Panc1 (cell line): ENCODE measurements at regions not wholly inside any gene's neighbourhood (a gene's known extent, or its start where the extent isn't known, plus 50 kb on each side); places are given as distances from the start of the nearest gene placed in this dataset.
"Not testable (repeated sequence)": the region's sequence is repeated elsewhere in the genome, so short reads cannot be mapped to it uniquely, and the experiment has no call there.

Experiments used
- ATAC-seq: fragments of 200-7000 bp; cut with Tn5 transposase; 2 replicates; pipeline ENCODE4 v1.9.1; 2020; ENCODE audit warnings: mild to moderate bottlenecking, moderate library complexity
- BruUV-seq: library from RNA; stranded (reverse); fragments of 400-500 nt; replicated peaks from 2 replicates; lab custom pipeline; 2021; lab: Mats Ljungman, UMichigan
- CTCF ChIA-PET: fragments of 300-600 bp; sonication (Branson Sonifier 250); formaldehyde crosslinking; loops from one replicate; lab custom pipeline; 2022; ENCODE audit warnings: antibody characterized with exemption; lab: Charles Lee
- POLR2A ChIA-PET: fragments of 300-600 bp; sonication (Branson Sonifier 250); formaldehyde crosslinking; loops from one replicate; lab custom pipeline; 2022; ENCODE audit warnings: antibody characterized with exemption; lab: Charles Lee
- DNase-seq: peaks from one replicate; pipeline ENCODE4 v3.0.0-alpha.2; 2010; ENCODE audit warnings: low read depth, low spot score
- H3K27ac ChIP-seq: 2 replicates; pipeline ENCODE4 v1.5.1; 2011; ENCODE audit warnings: mild to moderate bottlenecking, low read length, inconsistent platforms
- H3K27me3 ChIP-seq: fragments of 200-500 bp; sonication (Bioruptor generic); 2 replicates; pipeline ENCODE4 v1.6.0; 2014; ENCODE audit warnings: low read length, inconsistent platforms; ENCODE audit not compliant: control insufficient read depth, insufficient read depth
- H3K36me3 ChIP-seq: fragments of 200-500 bp; sonication (Bioruptor generic); 2 replicates; pipeline ENCODE4 v1.5.1; 2014; ENCODE audit warnings: inconsistent platforms, mild to moderate bottlenecking, low read length, moderate library complexity; ENCODE audit not compliant: control insufficient read depth, insufficient read depth
- H3K4me1 ChIP-seq: 2 replicates; pipeline ENCODE4 v1.5.1; 2011; ENCODE audit warnings: inconsistent platforms, mild to moderate bottlenecking, low read length, moderate library complexity; ENCODE audit not compliant: control insufficient read depth, insufficient read depth
- H3K4me3 ChIP-seq, 2 experiments: 2 replicates each; pipeline ENCODE4 v1.5.1; 2011 to 2012; ENCODE audit warnings: low read depth in 2 of 2, low read length in 2 of 2, mild to moderate bottlenecking in 2 of 2, inconsistent platforms in 1 of 2, moderate library complexity in 1 of 2
- H3K9me3 ChIP-seq: fragments of 200-500 bp; sonication (Bioruptor generic); 2 replicates; pipeline ENCODE4 v1.5.1; 2014; ENCODE audit warnings: low read depth, mild to moderate bottlenecking, inconsistent platforms, low read length, moderate library complexity; ENCODE audit not compliant: control insufficient read depth, insufficient read depth
- POLR2AphosphoS5 ChIP-seq: IDR thresholded peaks from 2 replicates; pipeline ENCODE4 v1.6.1; 2012; ENCODE audit warnings: mild to moderate bottlenecking, low read depth, low read length, moderate library complexity
- SIN3A ChIP-seq: IDR thresholded peaks from 2 replicates; pipeline ENCODE4 v1.6.1; 2012; ENCODE audit warnings: low read depth, mild to moderate bottlenecking, low read length, moderate library complexity, borderline replicate concordance; ENCODE audit not compliant: insufficient read depth
- TCF7L2 ChIP-seq: IDR thresholded peaks from 2 replicates; pipeline ENCODE4 v1.6.1; 2011; ENCODE audit warnings: mild to moderate bottlenecking, low read depth, low read length, inconsistent platforms
- in situ Hi-C: cut with HindIII; loops from 2 replicates; pipeline ENCODE4 v1.10.0; 2016; ENCODE audit warnings: low sequenced_read_pairs, low pct_unique_long_range_greater_than_20kb
- intact Hi-C: fragments of 100-400 bp; cut with micrococcal nuclease; formaldehyde crosslinking; loops from one replicate; pipeline ENCODE4 v1.10.0; 2022; ENCODE audit not compliant: unreplicated experiment
- TF ChIP-seq, protein P1 (sequence below): fragments of 450-650 bp; IDR thresholded peaks from 2 replicates; pipeline ENCODE4 v1.5.1; 2017; ENCODE audit warnings: mild to moderate bottlenecking
- TF ChIP-seq, protein P2 (sequence below), 2 experiments: IDR thresholded peaks; 2 replicates each; pipeline ENCODE4 v1.6.1; 2011 to 2012; ENCODE audit warnings: low read depth in 2 of 2, control low read depth in 1 of 2, low read length in 1 of 2, mild to moderate bottlenecking in 1 of 2, moderate library complexity in 1 of 2; ENCODE audit not compliant: insufficient read depth in 1 of 2

DNA sequence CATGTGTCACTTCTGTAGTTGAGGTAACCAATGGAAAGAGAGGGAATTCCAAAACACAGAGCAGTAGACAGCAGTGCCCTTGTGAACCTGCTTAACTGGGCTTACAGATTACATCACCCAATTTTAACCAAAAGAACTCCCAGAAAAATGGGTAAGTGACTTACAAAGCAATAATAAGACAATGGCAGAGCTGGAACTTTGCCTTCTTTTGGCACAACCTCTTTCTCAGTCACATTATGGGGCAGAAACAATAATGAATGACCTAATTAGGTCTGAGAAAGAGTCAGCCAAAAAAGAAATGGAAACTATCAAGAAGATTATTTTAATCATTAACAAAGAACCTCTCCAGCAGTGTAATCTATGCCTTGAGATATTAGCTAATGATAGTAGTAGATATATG lies 146.5 kb downstream of the SPATA31D1 start:
- H3K27me3 ChIP-seq: no peaks in the 10 kb centered on the region
- BruUV-seq: no TSS peak
- in situ Hi-C loops (no loop called here), intact Hi-C loops (no loop called here)
- no peaks in the 10 kb centered on the region for H3K9me3 ChIP-seq
- ATAC-seq (no peak), DNase-seq (no peak)
- POLR2A ChIA-PET: no interaction called here
- no peak overlapping the region for H3K4me3 ChIP-seq
- H3K36me3 ChIP-seq: no peaks in the 10 kb centered on the region
- CTCF ChIA-PET: no interaction called here
- no peak overlapping the region for H3K27ac ChIP-seq
- no peaks in the 10 kb centered on the region for H3K4me1 ChIP-seq
- TF ChIP-seq POLR2AphosphoS5 (no peak), SIN3A (no peak), TCF7L2 (no peak)
- TF ChIP-seq, protein P1, sequence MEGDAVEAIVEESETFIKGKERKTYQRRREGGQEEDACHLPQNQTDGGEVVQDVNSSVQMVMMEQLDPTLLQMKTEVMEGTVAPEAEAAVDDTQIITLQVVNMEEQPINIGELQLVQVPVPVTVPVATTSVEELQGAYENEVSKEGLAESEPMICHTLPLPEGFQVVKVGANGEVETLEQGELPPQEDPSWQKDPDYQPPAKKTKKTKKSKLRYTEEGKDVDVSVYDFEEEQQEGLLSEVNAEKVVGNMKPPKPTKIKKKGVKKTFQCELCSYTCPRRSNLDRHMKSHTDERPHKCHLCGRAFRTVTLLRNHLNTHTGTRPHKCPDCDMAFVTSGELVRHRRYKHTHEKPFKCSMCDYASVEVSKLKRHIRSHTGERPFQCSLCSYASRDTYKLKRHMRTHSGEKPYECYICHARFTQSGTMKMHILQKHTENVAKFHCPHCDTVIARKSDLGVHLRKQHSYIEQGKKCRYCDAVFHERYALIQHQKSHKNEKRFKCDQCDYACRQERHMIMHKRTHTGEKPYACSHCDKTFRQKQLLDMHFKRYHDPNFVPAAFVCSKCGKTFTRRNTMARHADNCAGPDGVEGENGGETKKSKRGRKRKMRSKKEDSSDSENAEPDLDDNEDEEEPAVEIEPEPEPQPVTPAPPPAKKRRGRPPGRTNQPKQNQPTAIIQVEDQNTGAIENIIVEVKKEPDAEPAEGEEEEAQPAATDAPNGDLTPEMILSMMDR: no peak
- TF ChIP-seq, protein P2, sequence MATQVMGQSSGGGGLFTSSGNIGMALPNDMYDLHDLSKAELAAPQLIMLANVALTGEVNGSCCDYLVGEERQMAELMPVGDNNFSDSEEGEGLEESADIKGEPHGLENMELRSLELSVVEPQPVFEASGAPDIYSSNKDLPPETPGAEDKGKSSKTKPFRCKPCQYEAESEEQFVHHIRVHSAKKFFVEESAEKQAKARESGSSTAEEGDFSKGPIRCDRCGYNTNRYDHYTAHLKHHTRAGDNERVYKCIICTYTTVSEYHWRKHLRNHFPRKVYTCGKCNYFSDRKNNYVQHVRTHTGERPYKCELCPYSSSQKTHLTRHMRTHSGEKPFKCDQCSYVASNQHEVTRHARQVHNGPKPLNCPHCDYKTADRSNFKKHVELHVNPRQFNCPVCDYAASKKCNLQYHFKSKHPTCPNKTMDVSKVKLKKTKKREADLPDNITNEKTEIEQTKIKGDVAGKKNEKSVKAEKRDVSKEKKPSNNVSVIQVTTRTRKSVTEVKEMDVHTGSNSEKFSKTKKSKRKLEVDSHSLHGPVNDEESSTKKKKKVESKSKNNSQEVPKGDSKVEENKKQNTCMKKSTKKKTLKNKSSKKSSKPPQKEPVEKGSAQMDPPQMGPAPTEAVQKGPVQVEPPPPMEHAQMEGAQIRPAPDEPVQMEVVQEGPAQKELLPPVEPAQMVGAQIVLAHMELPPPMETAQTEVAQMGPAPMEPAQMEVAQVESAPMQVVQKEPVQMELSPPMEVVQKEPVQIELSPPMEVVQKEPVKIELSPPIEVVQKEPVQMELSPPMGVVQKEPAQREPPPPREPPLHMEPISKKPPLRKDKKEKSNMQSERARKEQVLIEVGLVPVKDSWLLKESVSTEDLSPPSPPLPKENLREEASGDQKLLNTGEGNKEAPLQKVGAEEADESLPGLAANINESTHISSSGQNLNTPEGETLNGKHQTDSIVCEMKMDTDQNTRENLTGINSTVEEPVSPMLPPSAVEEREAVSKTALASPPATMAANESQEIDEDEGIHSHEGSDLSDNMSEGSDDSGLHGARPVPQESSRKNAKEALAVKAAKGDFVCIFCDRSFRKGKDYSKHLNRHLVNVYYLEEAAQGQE (IDR thresholded peaks at IDR 0.05; ENCODE audit: insufficient read depth in 1 of 2, low read depth in 2 of 2, low read length in 1 of 2): no peak

DNA sequence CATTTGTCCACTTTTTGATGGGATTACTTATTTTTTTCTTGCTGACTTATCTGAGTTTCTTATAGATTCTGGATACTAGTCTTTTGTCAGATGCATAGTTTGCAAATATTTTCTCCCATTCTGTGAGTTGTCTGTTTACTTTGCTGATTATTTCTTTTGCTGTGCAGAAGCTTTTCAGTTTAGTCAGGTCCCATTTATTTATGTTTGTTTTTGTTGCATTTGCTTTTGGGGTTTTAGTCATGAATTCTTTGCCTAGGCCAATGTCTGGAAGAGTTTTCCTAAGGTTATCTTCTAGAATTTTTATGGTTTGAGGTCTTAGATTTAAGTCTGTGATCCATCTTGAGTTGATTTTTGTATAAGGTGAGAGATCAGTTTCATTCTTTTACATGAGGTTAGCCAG lies 149.5 kb downstream of the SPATA31D1 start:
- H3K27me3 ChIP-seq, H3K4me3 ChIP-seq, H3K4me1 ChIP-seq, POLR2A ChIA-PET, ATAC-seq, DNase-seq, CTCF ChIA-PET, intact Hi-C loops, H3K27ac ChIP-seq, H3K9me3 ChIP-seq, BruUV-seq, in situ Hi-C loops, H3K36me3 ChIP-seq: not testable (repeated sequence)

DNA sequence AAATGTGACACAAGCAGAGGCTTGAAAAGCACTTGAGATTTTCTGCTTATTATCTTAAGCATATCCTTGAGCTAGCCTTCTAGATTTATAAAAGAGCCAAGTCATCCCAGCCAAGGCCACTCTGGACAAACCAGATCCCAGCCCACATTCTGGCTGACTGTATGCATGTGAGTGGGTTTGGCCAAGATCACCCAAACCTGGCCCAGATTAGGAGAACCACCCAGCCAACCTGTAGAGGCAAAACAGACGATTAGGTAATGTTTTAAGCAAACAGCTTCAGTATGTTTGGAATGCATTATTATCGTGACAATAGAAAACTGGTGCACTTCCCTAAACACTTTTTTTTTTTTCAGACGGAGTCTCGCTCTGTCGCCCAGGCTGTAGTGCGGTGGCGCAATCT lies 151.9 kb downstream of the SPATA31D1 start:
- ChIA-PET POLR2A (no interaction called here), CTCF (no interaction called here)
- no peak for ATAC-seq
- Histone ChIP-seq H3K9me3 (no peaks in the 10 kb centered on the region), H3K27ac (no peak overlapping the region), H3K4me1 (no peaks in the 10 kb centered on the region), H3K27me3 (no peaks in the 10 kb centered on the region), H3K4me3 (no peak overlapping the region), H3K36me3 (no peaks in the 10 kb centered on the region)
- TF ChIP-seq SIN3A: no peak
- intact Hi-C loops: no loop called here
- in situ Hi-C loops: no loop called here
- no TSS peak for BruUV-seq
- DNase-seq: no peak
